Progenitor cell of endocrine pancreas (in vitro differentiated cells): ENCODE measurements at regions not wholly inside any gene's neighbourhood (a gene's known extent, or its start where the extent isn't known, plus 50 kb on each side); places are given as distances from the start of the nearest gene placed in this dataset.

Source experiments
- DNase-seq: peaks from one replicate; pipeline ENCODE4 v3.0.0; 2021; ENCODE audit warnings: low spot score; ENCODE audit not compliant: unreplicated experiment
- H3K27ac Mint-ChIP-seq: 2 replicates; pipeline ENCODE4 v1.8.0; 2021; ENCODE audit warnings: mild to moderate bottlenecking, moderate library complexity, mixed read lengths
- H3K27me3 Mint-ChIP-seq: 2 replicates; pipeline ENCODE4 v1.8.0; 2021; ENCODE audit warnings: mixed read lengths
- H3K36me3 Mint-ChIP-seq: 2 replicates; pipeline ENCODE4 v1.8.0; 2022; ENCODE audit warnings: mixed read lengths; ENCODE audit not compliant: insufficient read depth
- H3K4me1 Mint-ChIP-seq: 2 replicates; pipeline ENCODE4 v1.8.0; 2021; ENCODE audit warnings: low read depth, mixed read lengths
- H3K4me3 Mint-ChIP-seq: 2 replicates; pipeline ENCODE4 v1.8.0; 2021; ENCODE audit warnings: low read depth, mild to moderate bottlenecking, moderate library complexity, mixed read lengths
- H3K9me3 Mint-ChIP-seq: 2 replicates; pipeline ENCODE4 v1.8.0; 2021; ENCODE audit warnings: low read depth, mixed read lengths
- TF ChIP-seq, protein P1 (sequence below): fragments of 200-600 bp; sonication (generic); IDR thresholded peaks from one replicate; pipeline ENCODE4 v1.5.0; 2021; ENCODE audit warnings: antibody characterized with exemption, mild to moderate bottlenecking; ENCODE audit not compliant: unreplicated experiment

- H3K4me1 Mint-ChIP-seq, result peaks cover 24% of the 10 kb centered on the region
Observed at GRCh38 chr2:42971381-42971780, 179.0 kb upstream of the HAAO start.

GRCh38 chr2:42970151-42970550 is 177.8 kb upstream of the HAAO start:
- TF ChIP-seq, protein P1, sequence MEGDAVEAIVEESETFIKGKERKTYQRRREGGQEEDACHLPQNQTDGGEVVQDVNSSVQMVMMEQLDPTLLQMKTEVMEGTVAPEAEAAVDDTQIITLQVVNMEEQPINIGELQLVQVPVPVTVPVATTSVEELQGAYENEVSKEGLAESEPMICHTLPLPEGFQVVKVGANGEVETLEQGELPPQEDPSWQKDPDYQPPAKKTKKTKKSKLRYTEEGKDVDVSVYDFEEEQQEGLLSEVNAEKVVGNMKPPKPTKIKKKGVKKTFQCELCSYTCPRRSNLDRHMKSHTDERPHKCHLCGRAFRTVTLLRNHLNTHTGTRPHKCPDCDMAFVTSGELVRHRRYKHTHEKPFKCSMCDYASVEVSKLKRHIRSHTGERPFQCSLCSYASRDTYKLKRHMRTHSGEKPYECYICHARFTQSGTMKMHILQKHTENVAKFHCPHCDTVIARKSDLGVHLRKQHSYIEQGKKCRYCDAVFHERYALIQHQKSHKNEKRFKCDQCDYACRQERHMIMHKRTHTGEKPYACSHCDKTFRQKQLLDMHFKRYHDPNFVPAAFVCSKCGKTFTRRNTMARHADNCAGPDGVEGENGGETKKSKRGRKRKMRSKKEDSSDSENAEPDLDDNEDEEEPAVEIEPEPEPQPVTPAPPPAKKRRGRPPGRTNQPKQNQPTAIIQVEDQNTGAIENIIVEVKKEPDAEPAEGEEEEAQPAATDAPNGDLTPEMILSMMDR, result no peak
- peaks cover 25% of the 10 kb centered on the region for H3K4me1 Mint-ChIP-seq
- no peak overlapping the region for H3K4me3 Mint-ChIP-seq
- no peaks in the 10 kb centered on the region for H3K27me3 Mint-ChIP-seq
- no peak for DNase-seq
- H3K36me3 Mint-ChIP-seq, result peaks cover 4% of the 10 kb centered on the region
- H3K9me3 Mint-ChIP-seq, result peaks cover 3% of the 10 kb centered on the region
- H3K27ac Mint-ChIP-seq, result no peak overlapping the region

More at GRCh38 chr2:42971381-42971780, 179.0 kb upstream of the HAAO start:
- Mint-ChIP-seq H3K4me3 (no peak overlapping the region), H3K36me3 (peaks cover 4% of the 10 kb centered on the region), H3K9me3 (peaks cover 3% of the 10 kb centered on the region), H3K27ac (peak overlapping the region; percentile 7), H3K27me3 (no peaks in the 10 kb centered on the region)
- DNase-seq, result no peak
- TF ChIP-seq, protein P1, result no peak

GRCh38 chr2:42969231-42970150 is 177.1 kb upstream of the HAAO start:
- H3K9me3 Mint-ChIP-seq, result peaks cover 3% of the 10 kb centered on the region
- no peaks in the 10 kb centered on the region for H3K27me3 Mint-ChIP-seq
- no peak overlapping the region for H3K27ac Mint-ChIP-seq
- DNase-seq, result no peak
- TF ChIP-seq, protein P1, result no peak
- H3K4me1 Mint-ChIP-seq, result peaks cover 23% of the 10 kb centered on the region
- H3K36me3 Mint-ChIP-seq, result peaks cover 4% of the 10 kb centered on the region
- no peak overlapping the region for H3K4me3 Mint-ChIP-seq

DNA sequence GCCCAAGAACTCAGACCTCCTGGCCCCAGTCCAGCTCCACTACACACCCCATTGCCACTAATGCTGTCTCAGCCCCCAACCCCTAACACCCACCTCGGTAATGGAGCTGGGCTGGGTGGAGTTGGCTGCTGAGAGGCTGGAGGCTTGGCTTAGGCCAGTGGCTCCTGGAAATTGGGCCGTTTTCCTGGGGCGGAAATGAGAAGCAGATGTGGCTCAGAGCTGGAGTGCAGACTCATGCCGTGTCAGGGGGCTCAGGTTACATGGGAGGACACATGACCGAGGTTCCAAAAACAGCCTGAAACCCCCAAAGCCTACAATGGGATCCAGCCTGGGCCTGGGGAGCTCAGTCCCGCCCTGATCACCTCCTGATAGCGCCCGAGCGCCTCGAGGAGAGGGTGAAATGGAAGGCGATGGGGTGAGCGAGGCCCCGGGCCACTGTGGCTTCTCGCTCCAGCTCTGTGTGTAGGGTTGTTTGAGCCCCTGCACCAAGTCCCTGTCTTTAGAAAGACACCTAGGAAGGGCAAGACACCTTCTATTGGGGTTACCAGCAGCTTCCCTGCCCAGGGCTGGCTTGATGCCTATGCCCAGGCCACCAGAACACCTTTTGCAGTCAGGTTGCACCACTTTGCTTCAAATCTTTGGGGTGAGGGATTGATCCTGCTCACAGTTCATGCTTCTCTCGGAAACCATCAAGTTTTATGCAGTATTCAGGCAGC is 175.7 kb upstream of the HAAO start:
- Mint-ChIP-seq H3K27me3 (no peaks in the 10 kb centered on the region), H3K4me1 (peaks cover 17% of the 10 kb centered on the region), H3K4me3 (no peak overlapping the region), H3K9me3 (peaks cover 3% of the 10 kb centered on the region), H3K27ac (no peak overlapping the region), H3K36me3 (peaks cover 4% of the 10 kb centered on the region)
- no peak for DNase-seq
- TF ChIP-seq, protein P1, result no peak

DNA sequence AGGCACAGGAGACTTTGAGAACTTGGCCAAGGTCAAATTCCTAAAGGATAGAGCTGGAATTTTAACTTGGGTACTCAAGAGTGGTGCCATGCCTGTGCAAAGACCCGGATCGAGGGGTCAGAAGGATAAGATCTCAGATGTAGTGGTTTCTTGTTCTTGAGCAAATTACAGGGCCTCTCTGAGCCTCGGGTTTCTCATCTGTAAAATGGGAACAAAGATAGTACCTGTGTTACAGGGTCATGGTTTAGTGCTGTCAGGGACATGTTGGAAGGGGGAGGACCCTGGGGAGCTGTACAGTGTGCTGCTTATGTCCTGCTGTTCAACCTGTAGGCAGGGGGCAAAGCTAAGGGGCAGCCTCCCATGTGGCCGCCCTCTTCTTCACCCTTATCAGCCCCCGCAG is 173.5 kb upstream of the HAAO start:
- TF ChIP-seq, protein P1, result no peak
- H3K27ac Mint-ChIP-seq, result no peak overlapping the region
- H3K4me1 Mint-ChIP-seq, result peaks cover 20% of the 10 kb centered on the region
- H3K9me3 Mint-ChIP-seq, result no peaks in the 10 kb centered on the region
- H3K4me3 Mint-ChIP-seq, result no peak overlapping the region
- no peak for DNase-seq
- no peaks in the 10 kb centered on the region for H3K27me3 Mint-ChIP-seq
- H3K36me3 Mint-ChIP-seq, result peaks cover under 1% of the 10 kb centered on the region
